ENCODE measurements at regions not wholly inside any gene's neighbourhood (a gene's known extent, or its start where the extent isn't known, plus 50 kb on each side); places are given as distances from the start of the nearest gene placed in this dataset.
A peak's percentile ranks its signal among the peaks of the same experiment; 100 is the strongest.

GRCh38 chr6:148082044-148082443 lies 260.6 kb upstream of the SASH1 start:
- Mint-ChIP-seq H3K27ac (ENCODE audit: unreplicated experiment) (no peak overlapping the region), H3K36me3 (ENCODE audit: low read depth, unreplicated experiment) (no peaks in the 10 kb centered on the region), H3K4me1 (ENCODE audit: low read depth, unreplicated experiment) (peaks cover 12% of the 10 kb centered on the region), H3K27me3 (ENCODE audit: low read depth, unreplicated experiment) (peaks cover 11% of the 10 kb centered on the region), H3K4me3 (ENCODE audit: unreplicated experiment) (no peak overlapping the region), H3K9me3 (ENCODE audit: unreplicated experiment) (peaks cover 2% of the 10 kb centered on the region)
- Histone ChIP-seq H3K79me2 (ENCODE audit: insufficient read depth, low read length) (no peaks in the 10 kb centered on the region), H3K4me3 (ENCODE audit: insufficient read depth, low read depth, low read length) (no peak overlapping the region), H3K4me1 (ENCODE audit: insufficient read depth, low read length) (no peaks in the 10 kb centered on the region), H2AFZ (ENCODE audit: low read depth, low read length) (no peak overlapping the region), H3K36me3 (ENCODE audit: insufficient read depth, low read length) (no peaks in the 10 kb centered on the region), H4K20me1 (ENCODE audit: insufficient read depth, low read length) (no peaks in the 10 kb centered on the region), H3K9ac (ENCODE audit: low read length) (no peak overlapping the region), H3K27ac (ENCODE audit: low read depth, low read length) (no peak overlapping the region), H3K4me2 (ENCODE audit: low read length) (no peak overlapping the region), H3K27me3 (ENCODE audit: insufficient read depth, low read length) (no peaks in the 10 kb centered on the region), H3K9me3 (ENCODE audit: insufficient read depth, low read depth, low read length) (no peaks in the 10 kb centered on the region)
- FAIRE-seq (no peak), DNase-seq (ENCODE audit: low read depth) (no peak)
- TF ChIP-seq EZH2 (IDR thresholded peaks at IDR 0.05; ENCODE audit: insufficient read depth, low read length), result no peak
- TF ChIP-seq CTCF (IDR thresholded peaks at IDR 0.05; ENCODE audit: insufficient read depth, low read depth, low read length), result no peak

GRCh38 chr6:148082696-148083095 lies 259.9 kb upstream of the SASH1 start:
- DNase-seq (ENCODE audit: low read depth), result no peak
- Mint-ChIP-seq H3K27ac (ENCODE audit: unreplicated experiment) (no peak overlapping the region), H3K27me3 (ENCODE audit: low read depth, unreplicated experiment) (peaks cover 11% of the 10 kb centered on the region), H3K9me3 (ENCODE audit: unreplicated experiment) (peaks cover 2% of the 10 kb centered on the region), H3K4me1 (ENCODE audit: low read depth, unreplicated experiment) (peaks cover 12% of the 10 kb centered on the region), H3K4me3 (ENCODE audit: unreplicated experiment) (no peak overlapping the region), H3K36me3 (ENCODE audit: low read depth, unreplicated experiment) (no peaks in the 10 kb centered on the region)
- Histone ChIP-seq H3K79me2 (ENCODE audit: insufficient read depth, low read length) (no peaks in the 10 kb centered on the region), H3K27ac (ENCODE audit: low read depth, low read length) (no peak overlapping the region), H3K9me3 (ENCODE audit: insufficient read depth, low read depth, low read length) (no peaks in the 10 kb centered on the region), H4K20me1 (ENCODE audit: insufficient read depth, low read length) (no peaks in the 10 kb centered on the region), H3K4me1 (ENCODE audit: insufficient read depth, low read length) (no peaks in the 10 kb centered on the region), H3K36me3 (ENCODE audit: insufficient read depth, low read length) (no peaks in the 10 kb centered on the region), H3K4me3 (ENCODE audit: insufficient read depth, low read depth, low read length) (no peak overlapping the region), H2AFZ (ENCODE audit: low read depth, low read length) (no peak overlapping the region), H3K27me3 (ENCODE audit: insufficient read depth, low read length) (no peaks in the 10 kb centered on the region), H3K4me2 (ENCODE audit: low read length) (no peak overlapping the region), H3K9ac (ENCODE audit: low read length) (no peak overlapping the region)
- no peak for FAIRE-seq
- TF ChIP-seq EZH2 (IDR thresholded peaks at IDR 0.05; ENCODE audit: insufficient read depth, low read length), result no peak
- no peak for TF ChIP-seq CTCF (IDR thresholded peaks at IDR 0.05; ENCODE audit: insufficient read depth, low read depth, low read length)

- H3K9me3 ChIP-seq (ENCODE audit: insufficient read depth, low read depth, low read length), result no peaks in the 10 kb centered on the region
- H4K20me1 ChIP-seq (ENCODE audit: insufficient read depth, low read length), result no peaks in the 10 kb centered on the region
- no peaks in the 10 kb centered on the region for H3K36me3 Mint-ChIP-seq (ENCODE audit: low read depth, unreplicated experiment)
- no peaks in the 10 kb centered on the region for H3K79me2 ChIP-seq (ENCODE audit: insufficient read depth, low read length)
- peak overlapping the region; percentile 67 for H3K27ac Mint-ChIP-seq (ENCODE audit: unreplicated experiment)
- H3K4me3 Mint-ChIP-seq (ENCODE audit: unreplicated experiment), result no peak overlapping the region
- no peak overlapping the region for H3K27ac ChIP-seq (ENCODE audit: low read depth, low read length)
- FAIRE-seq, result no peak
- H3K9me3 Mint-ChIP-seq (ENCODE audit: unreplicated experiment), result peaks cover 4% of the 10 kb centered on the region
- H3K36me3 ChIP-seq (ENCODE audit: insufficient read depth, low read length), result no peaks in the 10 kb centered on the region
- H3K9ac ChIP-seq (ENCODE audit: low read length), result no peak overlapping the region
- peaks cover 12% of the 10 kb centered on the region for H3K4me1 Mint-ChIP-seq (ENCODE audit: low read depth, unreplicated experiment)
- TF ChIP-seq EZH2 (IDR thresholded peaks at IDR 0.05; ENCODE audit: insufficient read depth, low read length), result no peak
- TF ChIP-seq CTCF (IDR thresholded peaks at IDR 0.05; ENCODE audit: insufficient read depth, low read depth, low read length), result no peak
- H3K4me1 ChIP-seq (ENCODE audit: insufficient read depth, low read length), result no peaks in the 10 kb centered on the region
- H2AFZ ChIP-seq (ENCODE audit: low read depth, low read length), result no peak overlapping the region
- no peaks in the 10 kb centered on the region for H3K27me3 Mint-ChIP-seq (ENCODE audit: low read depth, unreplicated experiment)
- H3K27me3 ChIP-seq (ENCODE audit: insufficient read depth, low read length), result no peaks in the 10 kb centered on the region
- H3K4me3 ChIP-seq (ENCODE audit: insufficient read depth, low read depth, low read length), result no peak overlapping the region
- no peak for DNase-seq (ENCODE audit: low read depth)
- H3K4me2 ChIP-seq (ENCODE audit: low read length), result no peak overlapping the region
Measured at GRCh38 chr6:148085631-148086331, 256.9 kb upstream of the SASH1 start.

All from astrocyte (in vitro differentiated cells and primary cell).